ENCODE measurements at regions not wholly inside any gene's neighbourhood (a gene's known extent, or its start where the extent isn't known, plus 50 kb on each side); places are given as distances from the start of the nearest gene placed in this dataset.

- H2AK5ac ChIP-seq (ENCODE audit: low read depth, low read length): no peak overlapping the region; the same call in 1 of the 2 replicates
- no peak overlapping the region for H2BK20ac ChIP-seq (ENCODE audit: low read depth, low read length)
- H3K18ac ChIP-seq (ENCODE audit: low read depth, low read length): no peak overlapping the region; the same call in 1 of the 2 replicates
- H4K5ac ChIP-seq (ENCODE audit: low read depth, low read length): no peak overlapping the region; the same call in 1 of the 2 replicates
- DNase-seq (peak; percentile 67), ATAC-seq (ENCODE audit: low read depth) (peak; percentile 81)
- ChIA-PET POLR2A (ENCODE audit: unreplicated experiment) (no interaction called here), CTCF (interaction anchor here (1.3 kb wide), 1 partner anchor 11 kb away, joined by 3 read pairs; no protein-coding TSS in a partner anchor)
- no peaks in the 10 kb centered on the region for H3K9me3 ChIP-seq (ENCODE audit: control insufficient read depth, insufficient read depth, low read length)
- no peak overlapping the region; the same call in 1 of the 2 replicates for H3K27ac ChIP-seq (ENCODE audit: insufficient read depth, low read length)
- no peaks in the 10 kb centered on the region for H4K20me1 ChIP-seq (ENCODE audit: insufficient read depth, low read length)
- no peaks in the 10 kb centered on the region for H3K27me3 ChIP-seq (ENCODE audit: control insufficient read depth, insufficient read depth, low read length)
- no peak overlapping the region for H2AFZ ChIP-seq (replicated peaks; ENCODE audit: low read length, poor library complexity)
- no peak overlapping the region for H2BK15ac ChIP-seq (ENCODE audit: low read depth, low read length)
- no peaks in the 10 kb centered on the region for H3K36me3 ChIP-seq (ENCODE audit: control insufficient read depth, insufficient read depth, low read length)
- in situ Hi-C loops (cut with MboI; ENCODE audit: low sequenced_read_pairs) (no loop called here), intact Hi-C loops (cut with micrococcal nuclease) (loop anchor here (5.0 to 10.0 kb wide), 2 partner anchors 373 to 484 kb away; partner anchors contain the start of gene NR4A2), dilution Hi-C loops (cut with HindIII; ENCODE audit: low sequenced_read_pairs, unreplicated experiment) (no loop called here)
- H3K4me2 ChIP-seq (ENCODE audit: low read depth, low read length): peak overlapping the region; percentile 29; the same call in 1 of the 2 replicates
- H3K4ac ChIP-seq (ENCODE audit: low read depth, low read length): no peak overlapping the region
- no CpG with 5 or more reads among the region's 3 CpGs for WGBS, 2 experiments (ENCODE audit: extremely low coverage in 2 of 2, insufficient read length in 1 of 2)
- H2BK5ac ChIP-seq (ENCODE audit: low read depth, low read length, poor library complexity, severe bottlenecking): no peak overlapping the region
- TF ChIP-seq, protein P1, sequence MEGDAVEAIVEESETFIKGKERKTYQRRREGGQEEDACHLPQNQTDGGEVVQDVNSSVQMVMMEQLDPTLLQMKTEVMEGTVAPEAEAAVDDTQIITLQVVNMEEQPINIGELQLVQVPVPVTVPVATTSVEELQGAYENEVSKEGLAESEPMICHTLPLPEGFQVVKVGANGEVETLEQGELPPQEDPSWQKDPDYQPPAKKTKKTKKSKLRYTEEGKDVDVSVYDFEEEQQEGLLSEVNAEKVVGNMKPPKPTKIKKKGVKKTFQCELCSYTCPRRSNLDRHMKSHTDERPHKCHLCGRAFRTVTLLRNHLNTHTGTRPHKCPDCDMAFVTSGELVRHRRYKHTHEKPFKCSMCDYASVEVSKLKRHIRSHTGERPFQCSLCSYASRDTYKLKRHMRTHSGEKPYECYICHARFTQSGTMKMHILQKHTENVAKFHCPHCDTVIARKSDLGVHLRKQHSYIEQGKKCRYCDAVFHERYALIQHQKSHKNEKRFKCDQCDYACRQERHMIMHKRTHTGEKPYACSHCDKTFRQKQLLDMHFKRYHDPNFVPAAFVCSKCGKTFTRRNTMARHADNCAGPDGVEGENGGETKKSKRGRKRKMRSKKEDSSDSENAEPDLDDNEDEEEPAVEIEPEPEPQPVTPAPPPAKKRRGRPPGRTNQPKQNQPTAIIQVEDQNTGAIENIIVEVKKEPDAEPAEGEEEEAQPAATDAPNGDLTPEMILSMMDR (conservative IDR thresholded peaks at IDR 0.05; ENCODE audit: low read depth, low read length): no peak
- TF ChIP-seq NFE2L2 (IDR thresholded peaks at IDR 0.05; ENCODE audit: low read depth, low read length): no peak
- TF ChIP-seq CEBPB (IDR thresholded peaks at IDR 0.05; ENCODE audit: low read depth, low read length): no peak
- TF ChIP-seq ELK1 (IDR thresholded peaks at IDR 0.05; ENCODE audit: borderline replicate concordance, low read depth, low read length): no peak
- no peak for TF ChIP-seq SMC3 (IDR thresholded peaks at IDR 0.05; ENCODE audit: low read depth, low read length)
- TF ChIP-seq RAD21 (IDR thresholded peaks at IDR 0.05; ENCODE audit: low read length): no peak
- no peak for TF ChIP-seq MAFK (IDR thresholded peaks at IDR 0.05; ENCODE audit: low read depth, low read length)
- TF ChIP-seq POLR2A (IDR thresholded peaks at IDR 0.05; ENCODE audit: low read depth, low read length): no peak
- TF ChIP-seq FOS (IDR thresholded peaks at IDR 0.05; ENCODE audit: low read depth, low read length): no peak
- H3K23ac ChIP-seq (ENCODE audit: low read depth, low read length): no peak overlapping the region
- H3K14ac ChIP-seq (replicated peaks; ENCODE audit: low read depth, low read length): no peak overlapping the region
- no peak overlapping the region for H4K91ac ChIP-seq (ENCODE audit: insufficient read depth, low read depth, low read length)
- H3K4me3 ChIP-seq (ENCODE audit: insufficient read depth, low read depth, low read length): no peak overlapping the region
- BruUV-seq (replicated peaks): no TSS peak
- no peaks in the 10 kb centered on the region for H3K9me1 ChIP-seq (ENCODE audit: insufficient read depth, low read length)
- no peaks in the 10 kb centered on the region for H3K79me1 ChIP-seq (ENCODE audit: low read depth in 1 of 2, low read length in 2 of 2)
- no peak overlapping the region for H3K56ac ChIP-seq (ENCODE audit: extremely low read depth, insufficient read depth, low read length)
- H3K9ac ChIP-seq (ENCODE audit: low read depth, low read length): no peak overlapping the region; the same call in 1 of the 2 replicates
- no peak overlapping the region for H2AK9ac ChIP-seq (replicated peaks; ENCODE audit: low read depth, low read length, poor library complexity)
- H4K8ac ChIP-seq (ENCODE audit: low read depth in 2 of 2, low read length in 2 of 2): no peak overlapping the region
- peaks cover 2% of the 10 kb centered on the region; the same call in 1 of the 2 replicates for H3K4me1 ChIP-seq (ENCODE audit: control insufficient read depth, insufficient read depth, low read length)
- no peak overlapping the region for H2BK120ac ChIP-seq (ENCODE audit: low read depth, low read length)
Observed at GRCh38 chr2:156818944-156819343, 382.8 kb downstream of the GPD2 start.

All from IMR-90 (cell line).